WERI-Rb-1 (cell line): ENCODE measurements at regions not wholly inside any gene's neighbourhood (a gene's known extent, or its start where the extent isn't known, plus 50 kb on each side); places are given as distances from the start of the nearest gene placed in this dataset.
"Not testable (repeated sequence)": the region's sequence is repeated elsewhere in the genome, so short reads cannot be mapped to it uniquely, and the experiment has no call there.

Experiments
- DNase-seq: peaks from one replicate; pipeline ENCODE4 v3.0.0-alpha.2; 2020
- H3K27ac ChIP-seq: fragments of 250-450 bp; sonication (Bioruptor Pico); 2 replicates; pipeline ENCODE4 v1.5.1; 2020; ENCODE audit warnings: mild to moderate bottlenecking, moderate library complexity
- H3K27me3 ChIP-seq: fragments of 250-450 bp; sonication (Bioruptor Pico); 2 replicates; pipeline ENCODE4 v1.5.1; 2021; ENCODE audit warnings: mild to moderate bottlenecking, low read depth, moderate library complexity; ENCODE audit not compliant: insufficient read depth, severe bottlenecking
- H3K36me3 ChIP-seq: fragments of 250-450 bp; sonication (Bioruptor Pico); 2 replicates; pipeline ENCODE4 v1.5.1; 2020; ENCODE audit warnings: mild to moderate bottlenecking, moderate library complexity
- H3K4me3 ChIP-seq: 2 replicates; pipeline ENCODE4 v1.5.1; 2011; ENCODE audit warnings: low read depth, mild to moderate bottlenecking, control low read depth, low read length
- H3K9me3 ChIP-seq: fragments of 250-450 bp; sonication (Bioruptor Pico); 2 replicates; pipeline ENCODE4 v1.5.1; 2021; ENCODE audit warnings: mild to moderate bottlenecking, moderate library complexity; ENCODE audit not compliant: severe bottlenecking
- CTCF ChIP-seq: IDR thresholded peaks from 2 replicates; pipeline ENCODE4 v1.5.1; 2011; ENCODE audit warnings: low read depth, mild to moderate bottlenecking, control low read depth, inconsistent platforms, low read length

GRCh38 chr2:238523158-238524110 is 96.7 kb downstream of the ASB1 start:
- DNase-seq = no peak
- Histone ChIP-seq H3K27ac (no peak overlapping the region), H3K36me3 (no peaks in the 10 kb centered on the region), H3K4me3 (no peak overlapping the region), H3K9me3 (peaks cover 7% of the 10 kb centered on the region), H3K27me3 (peaks cover 72% of the 10 kb centered on the region)
- 0 out of 2 replicates have a peak, but pooled peaks have one; percentile 8 for TF ChIP-seq CTCF

- Histone ChIP-seq H3K27me3 (peaks cover 76% of the 10 kb centered on the region), H3K9me3 (peaks cover 7% of the 10 kb centered on the region), H3K36me3 (no peaks in the 10 kb centered on the region), H3K27ac (no peak overlapping the region), H3K4me3 (no peak overlapping the region)
- no peak for DNase-seq
- TF ChIP-seq CTCF = no peak
Measured at GRCh38 chr2:238524426-238524983, 97.8 kb downstream of the ASB1 start.

GRCh38 chr2:238525990-238526389 is 99.3 kb downstream of the ASB1 start:
- Histone ChIP-seq H3K36me3 (no peaks in the 10 kb centered on the region), H3K27me3 (peaks cover 78% of the 10 kb centered on the region), H3K9me3 (no peaks in the 10 kb centered on the region), H3K4me3 (no peak overlapping the region), H3K27ac (no peak overlapping the region)
- no peak for DNase-seq
- TF ChIP-seq CTCF = no peak

- Histone ChIP-seq H3K27me3 (peaks cover 71% of the 10 kb centered on the region), H3K9me3 (peaks cover 8% of the 10 kb centered on the region), H3K36me3 (no peaks in the 10 kb centered on the region), H3K27ac (no peak overlapping the region), H3K4me3 (no peak overlapping the region)
- no peak for TF ChIP-seq CTCF
- no peak for DNase-seq
Measured at GRCh38 chr2:238527565-238527964, 100.8 kb downstream of the ASB1 start.

GRCh38 chr2:238528953-238529781 is 102.4 kb downstream of the ASB1 start:
- no peak for TF ChIP-seq CTCF
- Histone ChIP-seq H3K4me3 (no peak overlapping the region), H3K27ac (no peak overlapping the region), H3K9me3 (peaks cover 8% of the 10 kb centered on the region), H3K36me3 (no peaks in the 10 kb centered on the region), H3K27me3 (peaks cover 55% of the 10 kb centered on the region)
- DNase-seq = no peak

- H3K36me3 ChIP-seq, H3K27ac ChIP-seq, DNase-seq, H3K9me3 ChIP-seq, H3K4me3 ChIP-seq: not testable (repeated sequence)
- peaks cover 40% of the 10 kb centered on the region for H3K27me3 ChIP-seq
Measured at GRCh38 chr2:238531017-238531645, 104.4 kb downstream of the ASB1 start.

GRCh38 chr2:238543732-238544131 is 117.0 kb downstream of the ASB1 start:
- H3K9me3 ChIP-seq, H3K4me3 ChIP-seq, DNase-seq, H3K27ac ChIP-seq, H3K36me3 ChIP-seq: not testable (repeated sequence)
- H3K27me3 ChIP-seq = peaks cover 21% of the 10 kb centered on the region
